Karpas-422 (cell line): ENCODE measurements at regions not wholly inside any gene's neighbourhood (a gene's known extent, or its start where the extent isn't known, plus 50 kb on each side); places are given as distances from the start of the nearest gene placed in this dataset.
A peak's percentile ranks its signal among the peaks of the same experiment; 100 is the strongest.

Experiments used
- DNase-seq: peaks from one replicate; pipeline ENCODE4 v3.0.0-alpha.2; 2015
- H2AFZ ChIP-seq: fragments of 200-600 bp; sonication (generic); 2 replicates; pipeline ENCODE4 v1.6.1; 2014; ENCODE audit warnings: antibody characterized with exemption, low read length, mixed read lengths
- H3K27ac ChIP-seq: fragments of 200-600 bp; sonication (generic); 2 replicates; pipeline ENCODE4 v1.5.1; 2014; ENCODE audit warnings: mild to moderate bottlenecking, low read length, moderate library complexity
- H3K27me3 ChIP-seq: fragments of 200-600 bp; sonication (generic); 2 replicates; pipeline ENCODE4 v1.6.1; 2014; ENCODE audit warnings: low read length, mixed read lengths
- H3K36me3 ChIP-seq: fragments of 200-600 bp; sonication (generic); 2 replicates; pipeline ENCODE4 v1.6.1; 2014; ENCODE audit warnings: low read length, mixed read lengths; ENCODE audit not compliant: insufficient read depth
- H3K4me1 ChIP-seq: fragments of 200-600 bp; sonication (generic); 2 replicates; pipeline ENCODE4 v1.6.1; 2014; ENCODE audit warnings: mild to moderate bottlenecking, low read length, mixed read lengths
- H3K4me2 ChIP-seq: fragments of 200-600 bp; sonication (generic); 2 replicates; pipeline ENCODE4 v1.6.1; 2014; ENCODE audit warnings: low read length, low read depth, mild to moderate bottlenecking; ENCODE audit not compliant: poor library complexity, severe bottlenecking
- H3K4me3 ChIP-seq: fragments of 200-600 bp; sonication (generic); 2 replicates; pipeline ENCODE4 v1.5.1; 2014; ENCODE audit warnings: mild to moderate bottlenecking, antibody characterized with exemption, low read length, mixed read lengths
- H3K79me2 ChIP-seq: fragments of 200-600 bp; sonication (generic); 2 replicates; pipeline ENCODE4 v1.6.1; 2014; ENCODE audit warnings: mild to moderate bottlenecking, low read length, mixed read lengths
- H3K9ac ChIP-seq: fragments of 200-600 bp; sonication (generic); 2 replicates; pipeline ENCODE4 v1.6.0; 2014; ENCODE audit warnings: low read length
- H3K9me2 ChIP-seq: fragments of 200-600 bp; sonication (generic), shearing (Covaris generic); replicated peaks from 2 replicates; pipeline ENCODE4 v1.6.0; 2014; ENCODE audit warnings: mild to moderate bottlenecking, low read length, moderate library complexity; ENCODE audit not compliant: insufficient read depth
- H3K9me3 ChIP-seq: fragments of 300-700, 200-600 bp; sonication (generic); 2 replicates; pipeline ENCODE4 v1.6.1; 2014; ENCODE audit warnings: low read length, mixed read lengths
- H4K20me1 ChIP-seq: fragments of 200-600 bp; sonication (generic); 2 replicates; pipeline ENCODE4 v1.6.1; 2014; ENCODE audit warnings: mild to moderate bottlenecking, antibody characterized with exemption, low read length, low read depth; ENCODE audit not compliant: insufficient read depth

- no peak overlapping the region for H3K4me3 ChIP-seq
- H4K20me1 ChIP-seq, result no peaks in the 10 kb centered on the region
- H2AFZ ChIP-seq, result no peak overlapping the region
- no peaks in the 10 kb centered on the region for H3K4me1 ChIP-seq
- no peaks in the 10 kb centered on the region for H3K9me2 ChIP-seq
- DNase-seq, result no peak
- H3K9me3 ChIP-seq, result no peaks in the 10 kb centered on the region
- no peaks in the 10 kb centered on the region for H3K36me3 ChIP-seq
- no peak overlapping the region for H3K4me2 ChIP-seq
- no peaks in the 10 kb centered on the region for H3K27me3 ChIP-seq
- H3K79me2 ChIP-seq, result no peaks in the 10 kb centered on the region
- no peak overlapping the region for H3K27ac ChIP-seq
- no peak overlapping the region for H3K9ac ChIP-seq
Observed at GRCh38 chr20:47941869-47942268, 156.6 kb upstream of the SULF2 start.

DNA sequence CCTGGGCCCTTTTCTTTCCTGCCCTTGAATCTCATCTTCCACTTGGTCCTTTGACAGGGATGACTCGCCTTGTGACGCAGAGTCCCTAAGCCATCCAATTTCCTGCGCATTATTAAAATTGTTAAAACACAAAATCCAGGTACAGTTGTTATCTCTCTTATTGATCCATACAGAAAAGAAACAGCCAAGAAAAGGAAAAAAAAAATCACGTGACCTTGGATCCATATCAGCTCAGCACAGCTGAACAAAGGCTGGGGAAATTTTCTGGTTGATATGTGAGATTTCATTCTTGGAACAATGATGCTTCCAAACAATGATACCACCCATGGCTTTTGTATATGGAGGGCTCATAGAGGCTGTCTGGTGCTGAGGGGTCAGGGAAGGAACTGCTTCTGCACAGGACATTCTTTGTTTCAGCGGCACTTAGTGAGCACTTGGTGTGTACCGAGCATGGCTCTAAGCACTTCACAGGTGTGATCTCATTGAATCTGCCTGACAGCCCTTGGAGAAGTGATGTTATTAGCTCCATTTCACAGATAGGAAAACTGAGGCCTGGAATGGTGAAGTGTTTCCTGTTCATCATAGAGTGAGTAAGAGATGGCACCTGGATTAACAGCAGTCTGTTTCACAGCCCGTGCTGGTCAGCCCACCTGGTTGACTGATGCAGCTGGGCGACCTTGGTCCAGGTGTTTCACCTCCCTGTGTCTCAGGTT, 155.0 kb upstream of the SULF2 start:
- Histone ChIP-seq H3K4me2 (no peak overlapping the region), H3K9me3 (no peaks in the 10 kb centered on the region), H3K9me2 (no peaks in the 10 kb centered on the region), H2AFZ (no peak overlapping the region), H3K36me3 (no peaks in the 10 kb centered on the region), H3K4me3 (no peak overlapping the region), H3K79me2 (no peaks in the 10 kb centered on the region), H4K20me1 (no peaks in the 10 kb centered on the region), H3K9ac (no peak overlapping the region), H3K27ac (no peak overlapping the region), H3K27me3 (no peaks in the 10 kb centered on the region), H3K4me1 (no peaks in the 10 kb centered on the region)
- no peak for DNase-seq

DNA sequence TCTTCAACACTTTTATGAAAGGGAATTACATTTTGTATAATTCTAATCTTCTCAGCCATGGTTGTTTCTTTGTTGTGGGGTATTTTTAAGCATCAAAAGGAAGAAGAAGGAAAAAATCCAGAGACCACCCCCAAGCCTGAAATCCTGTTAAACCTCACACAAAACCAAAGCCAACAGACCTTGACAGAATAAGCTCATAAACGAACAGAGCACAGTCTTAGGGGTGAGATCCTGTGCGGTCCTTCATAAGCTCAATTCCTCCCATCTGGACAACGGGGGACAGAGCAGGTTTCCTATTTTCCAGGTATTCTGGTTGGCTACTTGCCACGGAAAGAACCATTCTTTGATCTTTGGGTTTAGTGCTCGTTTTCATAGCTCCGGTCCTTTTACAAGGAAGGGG, 151.3 kb upstream of the SULF2 start:
- Histone ChIP-seq H3K27me3 (no peaks in the 10 kb centered on the region), H3K4me1 (no peaks in the 10 kb centered on the region), H3K9me2 (no peaks in the 10 kb centered on the region), H3K9ac (no peak overlapping the region), H3K36me3 (no peaks in the 10 kb centered on the region), H3K4me2 (no peak overlapping the region), H3K9me3 (no peaks in the 10 kb centered on the region), H3K4me3 (no peak overlapping the region), H2AFZ (no peak overlapping the region), H3K79me2 (no peaks in the 10 kb centered on the region), H4K20me1 (no peaks in the 10 kb centered on the region), H3K27ac (no peak overlapping the region)
- DNase-seq, result no peak

DNA sequence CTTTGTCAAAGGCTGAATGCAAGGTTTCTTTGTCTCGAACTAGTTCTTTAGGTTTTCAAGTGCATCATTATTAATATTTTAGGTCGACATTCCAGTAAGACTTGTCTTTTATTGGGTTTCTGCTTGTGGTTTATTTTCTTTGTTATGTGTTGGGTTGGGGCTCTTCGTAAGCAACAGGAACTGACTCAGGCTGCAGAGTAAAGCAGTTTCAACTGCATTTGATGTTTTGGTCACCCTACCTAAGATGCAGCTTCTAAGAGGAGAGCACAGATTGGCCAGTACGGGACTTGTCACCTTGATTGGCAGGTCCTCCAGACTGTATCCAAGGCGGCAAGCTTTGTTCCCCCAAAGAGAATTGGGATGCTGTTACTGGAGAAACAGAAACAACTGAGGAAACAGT, 149.5 kb upstream of the SULF2 start:
- Histone ChIP-seq H3K27me3 (no peaks in the 10 kb centered on the region), H3K4me1 (no peaks in the 10 kb centered on the region), H4K20me1 (no peaks in the 10 kb centered on the region), H3K9ac (no peak overlapping the region), H2AFZ (no peak overlapping the region), H3K79me2 (no peaks in the 10 kb centered on the region), H3K9me3 (no peaks in the 10 kb centered on the region), H3K36me3 (no peaks in the 10 kb centered on the region), H3K4me3 (no peak overlapping the region), H3K27ac (no peak overlapping the region), H3K9me2 (no peaks in the 10 kb centered on the region), H3K4me2 (no peak overlapping the region)
- no peak for DNase-seq

DNA sequence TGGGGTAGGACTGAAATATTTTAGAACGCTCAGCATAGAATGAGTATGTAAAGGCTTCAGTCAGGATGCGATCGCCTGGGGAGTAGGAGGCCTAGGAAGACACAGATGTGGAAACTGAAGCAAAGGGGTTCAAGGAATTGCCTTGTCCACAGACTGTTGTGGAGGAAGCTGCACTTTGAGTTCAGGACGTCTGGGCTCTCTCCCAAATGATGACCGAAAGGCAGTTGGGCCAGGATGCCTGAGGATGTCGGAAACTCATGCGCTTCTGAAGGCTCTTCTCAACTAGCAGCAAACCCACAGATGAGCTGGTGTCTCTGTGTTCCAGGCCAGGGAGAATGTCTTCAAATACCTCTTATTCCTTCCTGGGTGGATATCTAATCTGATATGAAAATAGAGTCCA, 146.2 kb upstream of the SULF2 start:
- H3K79me2 ChIP-seq, result no peaks in the 10 kb centered on the region
- H3K4me3 ChIP-seq, result no peak overlapping the region
- H3K9me3 ChIP-seq, result peaks cover 3% of the 10 kb centered on the region; the same call in 1 of the 2 replicates
- H3K9me2 ChIP-seq, result no peaks in the 10 kb centered on the region
- no peak overlapping the region for H3K9ac ChIP-seq
- no peak overlapping the region for H2AFZ ChIP-seq
- H3K27me3 ChIP-seq, result no peaks in the 10 kb centered on the region
- no peaks in the 10 kb centered on the region for H3K36me3 ChIP-seq
- no peaks in the 10 kb centered on the region for H3K4me1 ChIP-seq
- H4K20me1 ChIP-seq, result no peaks in the 10 kb centered on the region
- DNase-seq, result no peak
- H3K4me2 ChIP-seq, result no peak overlapping the region
- no peak overlapping the region for H3K27ac ChIP-seq

- no peaks in the 10 kb centered on the region for H4K20me1 ChIP-seq
- H3K9me3 ChIP-seq, result peaks cover 3% of the 10 kb centered on the region; the same call in 1 of the 2 replicates
- no peaks in the 10 kb centered on the region for H3K79me2 ChIP-seq
- H3K9me2 ChIP-seq, result no peaks in the 10 kb centered on the region
- no peaks in the 10 kb centered on the region for H3K27me3 ChIP-seq
- H2AFZ ChIP-seq, result no peak overlapping the region
- no peak overlapping the region for H3K9ac ChIP-seq
- no peak overlapping the region for H3K4me3 ChIP-seq
- no peak overlapping the region for H3K4me2 ChIP-seq
- DNase-seq, result no peak
- no peak overlapping the region for H3K27ac ChIP-seq
- H3K36me3 ChIP-seq, result no peaks in the 10 kb centered on the region
- H3K4me1 ChIP-seq, result no peaks in the 10 kb centered on the region
Observed at GRCh38 chr20:47931002-47931401, 145.7 kb upstream of the SULF2 start.

DNA sequence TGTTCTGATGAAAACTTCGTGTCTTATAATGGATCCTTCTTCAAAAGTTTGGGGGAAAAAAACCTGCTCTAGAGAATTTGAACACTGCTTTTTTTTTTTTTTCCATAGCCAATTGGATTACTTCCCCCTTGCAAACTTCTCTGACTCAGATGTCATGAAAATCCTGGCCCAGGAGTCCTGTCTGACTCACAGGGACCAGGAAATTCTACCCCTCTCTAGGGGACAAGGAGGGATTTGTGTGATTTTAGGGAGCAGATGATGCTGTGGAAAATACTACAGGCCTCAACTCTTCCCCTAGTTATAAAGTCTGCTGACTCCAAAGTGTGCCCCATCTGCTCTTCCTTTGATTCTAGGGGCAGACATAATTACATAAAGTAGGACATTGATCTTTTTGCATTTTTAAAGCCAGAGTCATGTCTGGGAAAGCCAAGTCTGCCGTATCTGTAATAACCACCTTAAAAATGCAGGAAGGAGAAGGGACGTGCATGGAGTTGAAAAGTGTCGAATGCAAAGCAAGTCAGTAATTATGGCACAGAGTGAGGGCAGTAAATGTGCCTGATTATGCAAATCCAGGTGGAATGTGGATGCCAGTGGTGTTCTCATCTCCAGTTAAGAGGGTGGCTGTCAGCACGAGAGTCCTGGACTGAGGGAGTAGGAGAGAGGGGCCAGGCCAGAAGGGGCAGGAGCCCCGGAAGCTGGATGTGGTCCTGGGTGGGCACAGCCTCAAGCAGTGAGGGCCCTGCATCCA, 144.3 kb upstream of the SULF2 start:
- Histone ChIP-seq H3K9me3 (peaks cover 3% of the 10 kb centered on the region; the same call in 1 of the 2 replicates), H4K20me1 (no peaks in the 10 kb centered on the region), H3K4me3 (no peak overlapping the region), H3K79me2 (no peaks in the 10 kb centered on the region), H3K27ac (no peak overlapping the region), H3K27me3 (no peaks in the 10 kb centered on the region), H3K36me3 (no peaks in the 10 kb centered on the region), H3K4me2 (no peak overlapping the region), H3K9ac (no peak overlapping the region), H3K9me2 (no peaks in the 10 kb centered on the region), H2AFZ (no peak overlapping the region), H3K4me1 (no peaks in the 10 kb centered on the region)
- DNase-seq, result no peak

- H4K20me1 ChIP-seq, result no peaks in the 10 kb centered on the region
- no peak overlapping the region for H3K27ac ChIP-seq
- H3K4me2 ChIP-seq, result no peak overlapping the region
- H3K9me3 ChIP-seq, result peaks cover 3% of the 10 kb centered on the region; the same call in 1 of the 2 replicates
- H3K36me3 ChIP-seq, result no peaks in the 10 kb centered on the region
- H3K9ac ChIP-seq, result no peak overlapping the region
- DNase-seq, result peak; percentile 51
- no peaks in the 10 kb centered on the region for H3K9me2 ChIP-seq
- no peak overlapping the region for H2AFZ ChIP-seq
- H3K27me3 ChIP-seq, result no peaks in the 10 kb centered on the region
- H3K4me3 ChIP-seq, result no peak overlapping the region
- no peaks in the 10 kb centered on the region for H3K4me1 ChIP-seq
- H3K79me2 ChIP-seq, result no peaks in the 10 kb centered on the region
Observed at GRCh38 chr20:47927944-47928343, 142.7 kb upstream of the SULF2 start.
